ENCODE measurements at regions not wholly inside any gene's neighbourhood (a gene's known extent, or its start where the extent isn't known, plus 50 kb on each side); places are given as distances from the start of the nearest gene placed in this dataset.

- Histone ChIP-seq H4K20me1 (ENCODE audit: insufficient read depth) (no peaks in the 10 kb centered on the region), H3K9me2 (ENCODE audit: insufficient read depth, low read length) (no peaks in the 10 kb centered on the region), H3K27me3 (ENCODE audit: insufficient read depth, low read depth, low read length) (no peaks in the 10 kb centered on the region), H3K36me3 (ENCODE audit: insufficient read depth, low read length) (no peaks in the 10 kb centered on the region), H3K79me2 (replicated peaks; ENCODE audit: insufficient read depth, low read length) (no peaks in the 10 kb centered on the region), H3K27ac (ENCODE audit: low read length) (no peak overlapping the region), H3K9me3 (ENCODE audit: low read length) (no peaks in the 10 kb centered on the region), H3F3A (ENCODE audit: insufficient read depth, low read length, poor library complexity, severe bottlenecking) (no peaks in the 10 kb centered on the region), H3K4me3 (ENCODE audit: low read length) (no peak overlapping the region), H3K9ac (ENCODE audit: low read length) (no peak overlapping the region), H3K4me2 (ENCODE audit: low read length) (no peak overlapping the region), H2AFZ (ENCODE audit: low read depth, low read length) (no peak overlapping the region)
- TF ChIP-seq MXI1 (conservative IDR thresholded peaks at IDR 0.05; ENCODE audit: poor library complexity, severe bottlenecking) (no peak), TAF1 (IDR thresholded peaks at IDR 0.05; ENCODE audit: low read depth) (no peak), REST (IDR thresholded peaks at IDR 0.05; ENCODE audit: borderline replicate concordance) (no peak), RAD21 (conservative IDR thresholded peaks at IDR 0.05) (no peak), POLR2AphosphoS5 (IDR thresholded peaks at IDR 0.05) (no peak), CTCF (IDR thresholded peaks at IDR 0.05; ENCODE audit: poor library complexity, severe bottlenecking) (no peak), EP300 (conservative IDR thresholded peaks at IDR 0.05; ENCODE audit: poor library complexity, severe bottlenecking) (no peak), SMC3 (conservative IDR thresholded peaks at IDR 0.05; ENCODE audit: poor library complexity) (no peak), EZH2 (IDR thresholded peaks at IDR 0.05; ENCODE audit: borderline replicate concordance, insufficient read depth, low read length, poor library complexity, severe bottlenecking) (no peak)
Observed at GRCh38 chr10:21053953-21054690, 157.0 kb upstream of the NEBL start.

GRCh38 chr10:21052709-21053104 is 155.6 kb upstream of the NEBL start:
- TF ChIP-seq MXI1 (conservative IDR thresholded peaks at IDR 0.05; ENCODE audit: poor library complexity, severe bottlenecking) (no peak), REST (IDR thresholded peaks at IDR 0.05; ENCODE audit: borderline replicate concordance) (no peak), POLR2AphosphoS5 (IDR thresholded peaks at IDR 0.05) (no peak), CTCF (IDR thresholded peaks at IDR 0.05; ENCODE audit: poor library complexity, severe bottlenecking) (no peak), TAF1 (IDR thresholded peaks at IDR 0.05; ENCODE audit: low read depth) (no peak), RAD21 (conservative IDR thresholded peaks at IDR 0.05) (no peak), SMC3 (conservative IDR thresholded peaks at IDR 0.05; ENCODE audit: poor library complexity) (no peak), EP300 (conservative IDR thresholded peaks at IDR 0.05; ENCODE audit: poor library complexity, severe bottlenecking) (no peak), EZH2 (IDR thresholded peaks at IDR 0.05; ENCODE audit: borderline replicate concordance, insufficient read depth, low read length, poor library complexity, severe bottlenecking) (no peak)
- Histone ChIP-seq H3K4me2 (ENCODE audit: low read length) (no peak overlapping the region), H3K9me2 (ENCODE audit: insufficient read depth, low read length) (no peaks in the 10 kb centered on the region), H3K9me3 (ENCODE audit: low read length) (no peaks in the 10 kb centered on the region), H3K27ac (ENCODE audit: low read length) (no peak overlapping the region), H3K4me3 (ENCODE audit: low read length) (no peak overlapping the region), H3K9ac (ENCODE audit: low read length) (no peak overlapping the region), H2AFZ (ENCODE audit: low read depth, low read length) (no peak overlapping the region), H3K36me3 (ENCODE audit: insufficient read depth, low read length) (no peaks in the 10 kb centered on the region), H3K79me2 (replicated peaks; ENCODE audit: insufficient read depth, low read length) (no peaks in the 10 kb centered on the region), H3F3A (ENCODE audit: insufficient read depth, low read length, poor library complexity, severe bottlenecking) (no peaks in the 10 kb centered on the region), H3K27me3 (ENCODE audit: insufficient read depth, low read depth, low read length) (no peaks in the 10 kb centered on the region), H4K20me1 (ENCODE audit: insufficient read depth) (no peaks in the 10 kb centered on the region)
